HG03139 (cell line): ENCODE measurements at regions not wholly inside any gene's neighbourhood (a gene's known extent, or its start where the extent isn't known, plus 50 kb on each side); places are given as distances from the start of the nearest gene placed in this dataset.
"Not testable (repeated sequence)": the region's sequence is repeated elsewhere in the genome, so short reads cannot be mapped to it uniquely, and the experiment has no call there.

ENCODE experiments used
- ATAC-seq: cut with Tn5 transposase; IDR thresholded peaks from one replicate; pipeline ENCODE4 v1.9.1; 2021; ENCODE audit not compliant: unreplicated experiment

- ATAC-seq: no peak
Measured at GRCh38 chr15:53218666-53219580, 428.8 kb upstream of the ONECUT1 start.

GRCh38 chr15:53216036-53216435 is 425.9 kb upstream of the ONECUT1 start:
- no peak for ATAC-seq

GRCh38 chr15:53213336-53213735 is 423.2 kb upstream of the ONECUT1 start:
- no peak for ATAC-seq

GRCh38 chr15:53212785-53213184 is 422.6 kb upstream of the ONECUT1 start:
- no peak for ATAC-seq

- no peak for ATAC-seq
Measured at GRCh38 chr15:53210653-53211052, 420.5 kb upstream of the ONECUT1 start.

GRCh38 chr15:53209396-53210042 is 419.4 kb upstream of the ONECUT1 start:
- ATAC-seq: no peak

- ATAC-seq: no peak
Measured at GRCh38 chr15:53208751-53209150, 418.6 kb upstream of the ONECUT1 start.

DNA sequence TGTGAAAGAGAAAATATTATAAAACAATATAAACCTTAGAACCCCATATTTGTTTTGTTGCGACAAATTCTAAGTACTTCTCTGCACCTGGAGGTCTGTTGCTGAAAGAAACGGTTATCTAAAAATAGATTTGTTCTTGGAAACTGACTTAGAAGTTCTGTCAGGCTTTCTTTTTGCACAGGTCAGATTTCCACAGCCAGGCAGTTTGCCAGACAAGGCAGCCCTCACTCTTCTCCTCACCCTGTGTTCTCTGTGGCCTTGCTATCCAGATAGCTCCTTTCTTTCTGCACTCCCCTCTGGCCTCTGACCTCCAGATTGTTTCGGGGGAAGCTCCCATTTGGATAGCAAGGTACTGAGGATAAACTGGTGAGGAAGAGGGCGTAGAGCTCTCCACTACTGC is 413.3 kb upstream of the ONECUT1 start:
- ATAC-seq: no peak

- ATAC-seq: no peak
Measured at GRCh38 chr15:53202876-53203275, 412.7 kb upstream of the ONECUT1 start.

GRCh38 chr15:53197426-53197839 is 407.3 kb upstream of the ONECUT1 start:
- ATAC-seq: peak; percentile 92

GRCh38 chr15:53196788-53197187 is 406.7 kb upstream of the ONECUT1 start:
- ATAC-seq: no peak

- no peak for ATAC-seq
Measured at GRCh38 chr15:53196242-53196641, 406.1 kb upstream of the ONECUT1 start.

GRCh38 chr15:53193149-53193548 is 403.0 kb upstream of the ONECUT1 start:
- ATAC-seq: no peak

GRCh38 chr15:53189860-53190259 is 399.7 kb upstream of the ONECUT1 start:
- no peak for ATAC-seq

DNA sequence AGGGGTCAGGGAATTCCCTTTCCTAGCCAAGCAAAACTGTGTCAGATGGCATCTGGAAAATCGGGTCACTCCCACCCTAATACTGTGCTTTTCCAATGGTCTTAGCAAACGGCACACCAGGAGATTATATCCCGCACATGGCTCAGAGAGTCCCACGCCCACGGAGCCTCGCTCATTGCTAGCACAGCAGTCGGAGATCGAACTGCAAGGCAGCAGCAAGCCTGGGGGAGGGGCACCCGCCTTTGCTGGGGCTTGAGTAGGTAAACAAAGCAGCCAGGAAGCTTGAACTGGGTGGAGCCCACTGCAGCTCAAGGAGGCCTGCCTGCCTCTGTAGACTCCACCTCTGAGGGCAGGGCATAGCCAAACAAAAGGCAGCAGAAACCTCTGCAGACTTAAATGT is 393.3 kb upstream of the ONECUT1 start:
- not testable (repeated sequence) for ATAC-seq

DNA sequence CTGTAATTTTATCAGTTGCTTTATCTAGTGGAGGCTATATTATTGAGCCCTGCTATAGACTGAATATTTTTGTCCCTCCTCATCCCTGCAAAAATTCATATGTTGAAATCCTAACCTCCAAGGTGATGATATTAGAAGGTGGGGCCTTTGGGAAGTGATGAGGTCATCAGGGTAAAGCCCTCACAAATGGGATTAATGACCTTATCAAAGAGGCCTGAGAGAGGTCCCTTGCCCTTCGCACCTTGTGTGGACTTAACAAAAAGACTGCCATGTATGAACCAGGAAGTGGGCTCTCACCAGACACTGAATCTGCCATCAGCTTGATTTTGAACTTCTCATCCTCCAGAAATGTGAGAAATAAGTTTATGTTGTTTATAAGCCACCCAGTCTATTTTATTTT is 381.4 kb upstream of the ONECUT1 start:
- no peak for ATAC-seq

DNA sequence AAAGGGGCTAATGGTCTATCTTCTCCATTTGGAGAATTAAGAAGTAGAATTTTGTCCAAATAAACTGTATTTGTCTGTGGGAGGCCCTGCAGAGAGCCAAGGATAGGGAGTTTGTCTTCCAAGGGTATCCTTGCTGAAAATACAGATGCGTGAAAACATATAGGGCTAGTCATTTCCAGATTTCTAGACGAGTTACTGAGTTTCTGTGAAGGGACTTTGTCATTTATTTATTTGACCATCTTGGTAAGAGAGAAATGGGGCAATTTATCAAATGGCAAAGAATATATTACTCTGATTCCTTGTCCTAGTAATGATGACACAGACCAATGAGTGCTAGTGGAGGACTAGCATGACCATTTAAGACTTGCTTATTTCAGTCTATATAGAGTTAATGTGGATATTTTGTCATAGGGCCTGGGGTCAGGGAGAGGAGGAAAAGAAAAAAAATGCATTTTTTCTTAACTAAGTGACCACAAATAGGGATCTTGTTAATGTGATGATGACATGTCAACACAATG is 376.6 kb upstream of the ONECUT1 start:
- ATAC-seq: no peak

- no peak for ATAC-seq
Measured at GRCh38 chr15:53165988-53166683, 376.0 kb upstream of the ONECUT1 start.

DNA sequence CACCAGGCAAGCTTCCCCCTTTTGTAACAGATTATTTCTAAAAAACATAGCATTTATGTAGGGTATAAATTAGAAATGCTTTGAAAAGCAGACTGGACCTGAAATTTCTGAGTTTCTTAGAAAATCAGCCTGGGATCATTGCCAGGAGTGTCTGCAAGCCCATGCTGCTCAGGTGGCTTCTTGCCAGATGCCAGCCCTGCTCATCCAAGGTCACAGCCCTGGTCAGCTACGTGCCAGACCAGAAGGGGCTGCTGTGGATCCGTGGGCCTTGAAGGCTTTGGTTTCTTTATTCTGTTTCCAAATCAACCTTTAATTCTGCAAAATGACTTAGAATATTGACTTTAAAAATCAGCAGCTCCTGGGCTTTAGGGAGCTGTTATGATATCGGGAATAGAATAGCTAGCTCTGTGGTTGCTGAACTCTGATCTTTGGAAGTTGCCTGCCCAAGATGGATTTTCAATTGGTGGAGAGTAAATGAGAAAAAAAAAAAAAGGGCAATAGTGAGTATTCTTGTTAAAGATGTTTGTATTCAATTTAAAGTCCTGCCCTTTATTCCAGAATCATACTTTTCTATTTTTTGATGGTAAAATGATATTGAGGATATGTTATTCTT is 370.1 kb upstream of the ONECUT1 start:
- ATAC-seq: no peak

- no peak for ATAC-seq
Measured at GRCh38 chr15:53159458-53159857, 369.3 kb upstream of the ONECUT1 start.

GRCh38 chr15:53158995-53159394 is 368.9 kb upstream of the ONECUT1 start:
- no peak for ATAC-seq
